Spleen (tissue), 7 donors: ENCODE measurements at regions not wholly inside any gene's neighbourhood (a gene's known extent, or its start where the extent isn't known, plus 50 kb on each side); places are given as distances from the start of the nearest gene placed in this dataset.

Experiments
- POLR2A ChIP-seq, 3 donors: fragments of 450-650 bp; IDR thresholded peaks; one replicate each; pipeline ENCODE4 v1.5.1; 2017; ENCODE audit warnings: antibody characterized with exemption in 3 of 3, mild to moderate bottlenecking in 1 of 3
- TF ChIP-seq, protein P1 (sequence below), 11 experiments: fragments of 200-600 bp in 7 of 11; fragments of 450-650 bp in 4 of 11; sonication (generic) in 4 of 11; IDR thresholded peaks in 8 of 11; conservative IDR thresholded peaks in 3 of 11; 1 replicate in 7 of 11; 2 replicates in 4 of 11; pipeline versions ENCODE4 v1.4.0 to v1.8.0; 2016 to 2021; ENCODE audit warnings: antibody characterized with exemption in 11 of 11, inconsistent platforms in 4 of 11, mild to moderate bottlenecking in 1 of 11
- donor health status: DM: no; HTN: no; CAD: no; lungs with moderate emphysema.
- donor health status: DM: no; HTN: no; CAD: no.
- donor health status: DM: no; HTN: no; CAD: no.

DNA sequence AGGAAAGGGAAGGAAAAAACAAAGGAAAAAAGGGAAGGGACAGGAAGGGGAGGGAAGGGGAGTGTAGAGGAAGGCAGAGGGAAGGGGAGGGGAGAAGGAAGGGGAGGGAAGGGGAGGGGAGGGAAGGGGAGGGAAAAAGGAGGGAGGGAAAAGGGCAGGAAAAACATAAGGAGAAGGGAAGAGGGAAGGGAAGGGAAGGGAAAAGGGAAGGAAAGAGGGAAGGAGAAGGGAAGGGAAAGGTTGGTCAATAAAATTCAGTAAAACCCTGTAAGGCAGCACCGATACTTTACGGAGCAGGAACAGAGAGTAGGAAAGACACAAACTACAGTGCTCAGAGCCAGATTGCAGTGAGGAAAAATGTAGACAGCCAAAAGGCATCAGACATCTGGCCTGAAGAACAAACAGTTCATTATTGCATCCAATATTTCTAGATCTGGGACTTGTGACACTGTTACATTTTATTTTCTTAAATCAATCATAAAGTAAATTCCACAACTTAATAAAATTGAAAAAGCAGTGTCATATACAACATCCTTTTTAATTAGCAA, 322.0 kb downstream of the CRPPA start:
- TF ChIP-seq, protein P1, sequence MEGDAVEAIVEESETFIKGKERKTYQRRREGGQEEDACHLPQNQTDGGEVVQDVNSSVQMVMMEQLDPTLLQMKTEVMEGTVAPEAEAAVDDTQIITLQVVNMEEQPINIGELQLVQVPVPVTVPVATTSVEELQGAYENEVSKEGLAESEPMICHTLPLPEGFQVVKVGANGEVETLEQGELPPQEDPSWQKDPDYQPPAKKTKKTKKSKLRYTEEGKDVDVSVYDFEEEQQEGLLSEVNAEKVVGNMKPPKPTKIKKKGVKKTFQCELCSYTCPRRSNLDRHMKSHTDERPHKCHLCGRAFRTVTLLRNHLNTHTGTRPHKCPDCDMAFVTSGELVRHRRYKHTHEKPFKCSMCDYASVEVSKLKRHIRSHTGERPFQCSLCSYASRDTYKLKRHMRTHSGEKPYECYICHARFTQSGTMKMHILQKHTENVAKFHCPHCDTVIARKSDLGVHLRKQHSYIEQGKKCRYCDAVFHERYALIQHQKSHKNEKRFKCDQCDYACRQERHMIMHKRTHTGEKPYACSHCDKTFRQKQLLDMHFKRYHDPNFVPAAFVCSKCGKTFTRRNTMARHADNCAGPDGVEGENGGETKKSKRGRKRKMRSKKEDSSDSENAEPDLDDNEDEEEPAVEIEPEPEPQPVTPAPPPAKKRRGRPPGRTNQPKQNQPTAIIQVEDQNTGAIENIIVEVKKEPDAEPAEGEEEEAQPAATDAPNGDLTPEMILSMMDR (IDR thresholded peaks at IDR 0.05 in 8 of 11, conservative IDR thresholded peaks at IDR 0.05 in 3 of 11): no peak
- no peak for TF ChIP-seq POLR2A (IDR thresholded peaks at IDR 0.05)
